ENCODE measurements at regions not wholly inside any gene's neighbourhood (a gene's known extent, or its start where the extent isn't known, plus 50 kb on each side); places are given as distances from the start of the nearest gene placed in this dataset.

DNA sequence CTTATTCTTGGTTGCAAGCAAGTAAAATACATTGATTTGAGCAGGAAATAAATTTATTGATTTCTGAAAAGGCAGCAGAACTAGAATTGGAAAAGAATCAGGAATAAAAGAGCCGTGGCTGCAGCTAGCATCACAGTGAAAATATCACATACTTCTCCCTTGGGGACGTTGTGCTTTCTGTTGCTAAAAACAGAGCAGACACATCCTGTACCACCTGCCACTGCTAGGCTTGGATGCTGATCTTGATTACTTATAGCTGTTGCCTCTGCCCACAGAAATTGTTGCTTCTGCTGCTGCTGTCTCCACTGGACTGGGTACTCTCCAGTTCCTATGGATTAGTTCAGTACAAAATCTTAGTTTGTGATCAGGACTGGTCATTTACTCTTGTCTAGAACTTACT, 283.8 kb downstream of the C3orf38 start:
- Histone ChIP-seq H3K4me2 (no peak overlapping the region), H3K4me1 (no peaks in the 10 kb centered on the region), H3K9me3 (no peaks in the 10 kb centered on the region), H3K27ac (no peak overlapping the region), H3K4me3 (no peak overlapping the region)
- ATAC-seq (no peak), DNase-seq (ENCODE audit: low read depth in 1 of 2, low spot score in 1 of 2) (no peak), FAIRE-seq (no peak)
- ChIA-PET CTCF (no interaction called here), POLR2A (no interaction called here)
- WGBS (ENCODE audit: missing lambda C conversion rate): 5% methylated on average over 2 of the region's 2 CpGs
- no peak for TF ChIP-seq JUNB (IDR thresholded peaks at IDR 0.05)
- TF ChIP-seq PBX3 (IDR thresholded peaks at IDR 0.05): no peak
- TF ChIP-seq POLR2A (IDR thresholded peaks at IDR 0.05; ENCODE audit: low read length): no peak
- no peak for TF ChIP-seq ZSCAN20 (CRISPR knock-in tag; IDR thresholded peaks at IDR 0.05)
- TF ChIP-seq RNF2 (IDR thresholded peaks at IDR 0.05; ENCODE audit: borderline replicate concordance, low read depth): no peak
- no peak for TF ChIP-seq RAD21 (conservative IDR thresholded peaks at IDR 0.05 in 1 of 2, IDR thresholded peaks at IDR 0.05 in 1 of 2)
- TF ChIP-seq FOSL2 (IDR thresholded peaks at IDR 0.05): no peak
- TF ChIP-seq FOSL2 (CRISPR knock-in tag; IDR thresholded peaks at IDR 0.05): no peak
- TF ChIP-seq HEYL (CRISPR knock-in tag; IDR thresholded peaks at IDR 0.05): no peak
- no peak for TF ChIP-seq ZC3H11A (IDR thresholded peaks at IDR 0.05)
- no peak for TF ChIP-seq KDM1A (IDR thresholded peaks at IDR 0.05; ENCODE audit: low read depth)

GRCh38 chr3:88434001-88434400, 284.2 kb downstream of the C3orf38 start:
- POLR2A ChIA-PET: no interaction called here
- 10% methylated on average over 2 of the region's 2 CpGs for WGBS (ENCODE audit: missing lambda C conversion rate)
- Histone ChIP-seq H3K4me1 (no peaks in the 10 kb centered on the region), H3K4me3 (no peak overlapping the region), H3K9me3 (no peaks in the 10 kb centered on the region), H3K4me2 (no peak overlapping the region), H3K27ac (no peak overlapping the region)
- FAIRE-seq (no peak), DNase-seq (ENCODE audit: low read depth in 1 of 2, low spot score in 1 of 2) (no peak), ATAC-seq (no peak)
- no peak for TF ChIP-seq GATA3 (IDR thresholded peaks at IDR 0.05; ENCODE audit: borderline replicate concordance)
- TF ChIP-seq SREBF2 (IDR thresholded peaks at IDR 0.05): no peak
- TF ChIP-seq, protein P1, sequence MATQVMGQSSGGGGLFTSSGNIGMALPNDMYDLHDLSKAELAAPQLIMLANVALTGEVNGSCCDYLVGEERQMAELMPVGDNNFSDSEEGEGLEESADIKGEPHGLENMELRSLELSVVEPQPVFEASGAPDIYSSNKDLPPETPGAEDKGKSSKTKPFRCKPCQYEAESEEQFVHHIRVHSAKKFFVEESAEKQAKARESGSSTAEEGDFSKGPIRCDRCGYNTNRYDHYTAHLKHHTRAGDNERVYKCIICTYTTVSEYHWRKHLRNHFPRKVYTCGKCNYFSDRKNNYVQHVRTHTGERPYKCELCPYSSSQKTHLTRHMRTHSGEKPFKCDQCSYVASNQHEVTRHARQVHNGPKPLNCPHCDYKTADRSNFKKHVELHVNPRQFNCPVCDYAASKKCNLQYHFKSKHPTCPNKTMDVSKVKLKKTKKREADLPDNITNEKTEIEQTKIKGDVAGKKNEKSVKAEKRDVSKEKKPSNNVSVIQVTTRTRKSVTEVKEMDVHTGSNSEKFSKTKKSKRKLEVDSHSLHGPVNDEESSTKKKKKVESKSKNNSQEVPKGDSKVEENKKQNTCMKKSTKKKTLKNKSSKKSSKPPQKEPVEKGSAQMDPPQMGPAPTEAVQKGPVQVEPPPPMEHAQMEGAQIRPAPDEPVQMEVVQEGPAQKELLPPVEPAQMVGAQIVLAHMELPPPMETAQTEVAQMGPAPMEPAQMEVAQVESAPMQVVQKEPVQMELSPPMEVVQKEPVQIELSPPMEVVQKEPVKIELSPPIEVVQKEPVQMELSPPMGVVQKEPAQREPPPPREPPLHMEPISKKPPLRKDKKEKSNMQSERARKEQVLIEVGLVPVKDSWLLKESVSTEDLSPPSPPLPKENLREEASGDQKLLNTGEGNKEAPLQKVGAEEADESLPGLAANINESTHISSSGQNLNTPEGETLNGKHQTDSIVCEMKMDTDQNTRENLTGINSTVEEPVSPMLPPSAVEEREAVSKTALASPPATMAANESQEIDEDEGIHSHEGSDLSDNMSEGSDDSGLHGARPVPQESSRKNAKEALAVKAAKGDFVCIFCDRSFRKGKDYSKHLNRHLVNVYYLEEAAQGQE (IDR thresholded peaks at IDR 0.05): no peak
- no peak for TF ChIP-seq ATOH8 (CRISPR knock-in tag; IDR thresholded peaks at IDR 0.05; ENCODE audit: low read depth)
- no peak for TF ChIP-seq MAZ (IDR thresholded peaks at IDR 0.05; ENCODE audit: borderline replicate concordance, low read depth, low read length)
- TF ChIP-seq CBX2 (IDR thresholded peaks at IDR 0.05; ENCODE audit: borderline replicate concordance, low read depth): no peak
- no peak for TF ChIP-seq POLR2A (IDR thresholded peaks at IDR 0.05; ENCODE audit: low read length)
- no peak for TF ChIP-seq CHD4 (IDR thresholded peaks at IDR 0.05; ENCODE audit: borderline replicate concordance)
- TF ChIP-seq SMC3 (IDR thresholded peaks at IDR 0.05): no peak
- no peak for TF ChIP-seq CEBPB (IDR thresholded peaks at IDR 0.05)
- TF ChIP-seq POLR2AphosphoS2 (conservative IDR thresholded peaks at IDR 0.05; ENCODE audit: low read length): no peak
- CTCF ChIA-PET: no interaction called here

- POLR2A ChIA-PET: no interaction called here
- no peak for TF ChIP-seq CBX8 (IDR thresholded peaks at IDR 0.05)
- TF ChIP-seq MAZ (IDR thresholded peaks at IDR 0.05; ENCODE audit: borderline replicate concordance, low read depth, low read length): no peak
- no peak for TF ChIP-seq BHLHE40 (IDR thresholded peaks at IDR 0.05; ENCODE audit: low read depth, low read length)
- no peak for TF ChIP-seq POLR2AphosphoS2 (conservative IDR thresholded peaks at IDR 0.05; ENCODE audit: low read length)
- no peak for TF ChIP-seq RAD21 (conservative IDR thresholded peaks at IDR 0.05 in 1 of 2, IDR thresholded peaks at IDR 0.05 in 1 of 2)
- TF ChIP-seq SREBF2 (IDR thresholded peaks at IDR 0.05): no peak
- TF ChIP-seq HOXA7 (CRISPR knock-in tag; IDR thresholded peaks at IDR 0.05): no peak
- no peak for TF ChIP-seq EHMT2 (IDR thresholded peaks at IDR 0.05; ENCODE audit: low read depth)
- TF ChIP-seq KDM1A (IDR thresholded peaks at IDR 0.05; ENCODE audit: low read depth): no peak
- TF ChIP-seq, protein P1 (IDR thresholded peaks at IDR 0.05): no peak
- no peak for TF ChIP-seq EP300 (IDR thresholded peaks at IDR 0.05)
- no peak for TF ChIP-seq GATA3 (IDR thresholded peaks at IDR 0.05; ENCODE audit: borderline replicate concordance)
- no peak for TF ChIP-seq EHF (CRISPR knock-in tag; IDR thresholded peaks at IDR 0.05)
- no peak for TF ChIP-seq MAX (IDR thresholded peaks at IDR 0.05)
Measured at GRCh38 chr3:88440701-88441100, 290.9 kb downstream of the C3orf38 start.

More at GRCh38 chr3:88440701-88441100, 290.9 kb downstream of the C3orf38 start:
- Histone ChIP-seq H3K27ac (no peak overlapping the region), H3K4me3 (no peak overlapping the region), H3K4me2 (no peak overlapping the region), H3K4me1 (no peaks in the 10 kb centered on the region), H3K9me3 (no peaks in the 10 kb centered on the region)
- 9% methylated on average over 1 of the region's 1 CpG for WGBS (ENCODE audit: missing lambda C conversion rate)
- DNase-seq (ENCODE audit: low read depth in 1 of 2, low spot score in 1 of 2) (no peak), FAIRE-seq (no peak), ATAC-seq (no peak)
- CTCF ChIA-PET: no interaction called here
